SK-N-SH (cell line): ENCODE measurements at regions not wholly inside any gene's neighbourhood (a gene's known extent, or its start where the extent isn't known, plus 50 kb on each side); places are given as distances from the start of the nearest gene placed in this dataset.

Experiments used
- CTCF ChIA-PET: fragments of 300-600, 350-600 bp; formaldehyde crosslinking; extraction: SDS; loops from one replicate; lab custom pipeline; 2021; lab: Yijun Ruan, JAX
- POLR2A ChIA-PET: fragments of 350-600 bp; sonication (Branson Sonifier 250); formaldehyde crosslinking; extraction: SDS; loops from one replicate; lab custom pipeline; 2020; ENCODE audit warnings: antibody characterized with exemption, inconsistent platforms; lab: Yijun Ruan, JAX
- DNase-seq: peaks from one replicate; pipeline ENCODE4 v3.0.0; 2012
- H2AFZ ChIP-seq: fragments of 200-600 bp; sonication (generic); 2 replicates; pipeline ENCODE4 v1.8.1; 2016; ENCODE audit warnings: antibody characterized with exemption, mild to moderate bottlenecking, low read depth
- H3F3A ChIP-seq: fragments of 200-600 bp; sonication (generic); replicated peaks from 2 replicates; pipeline ENCODE3; 2016; ENCODE audit warnings: antibody characterized with exemption, mild to moderate bottlenecking; ENCODE audit not compliant: insufficient read depth
- H3K27ac ChIP-seq, 2 experiments: fragments of 200-500 bp in 1 of 2; fragments of 200-600 bp in 1 of 2; sonication (Bioruptor generic) in 1 of 2; sonication (generic), shearing (Covaris generic) in 1 of 2; 2 replicates each; pipeline versions ENCODE4 v1.5.1 to v1.6.1; 2014 to 2016; ENCODE audit warnings: low read depth in 2 of 2, inconsistent platforms in 1 of 2, low read length in 1 of 2, mild to moderate bottlenecking in 1 of 2, mixed read lengths in 1 of 2
- H3K27me3 ChIP-seq: fragments of 200-600 bp; sonication (generic), shearing (Covaris generic); 2 replicates; pipeline ENCODE4 v1.6.1; 2016; ENCODE audit warnings: mixed run types; ENCODE audit not compliant: insufficient read depth
- H3K36me3 ChIP-seq, 2 experiments: fragments of 200-500 bp in 1 of 2; fragments of 200-600 bp in 1 of 2; sonication (Bioruptor generic) in 1 of 2; sonication (generic) in 1 of 2; replicated peaks in 1 of 2; 2 replicates each; pipeline versions ENCODE3 to v1.5.1; 2014 to 2016; ENCODE audit warnings: low read length in 1 of 2, mild to moderate bottlenecking in 1 of 2; ENCODE audit not compliant: insufficient read depth in 2 of 2, control insufficient read depth in 1 of 2
- H3K4me1 ChIP-seq, 2 experiments: fragments of 200-500 bp in 1 of 2; fragments of 200-600 bp in 1 of 2; sonication (Bioruptor generic) in 1 of 2; sonication (generic), shearing (Covaris generic) in 1 of 2; 2 replicates each; pipeline versions ENCODE4 v1.5.1 to v1.6.1; 2014 to 2016; ENCODE audit warnings: low read depth in 1 of 2, low read length in 1 of 2, mixed run types in 1 of 2; ENCODE audit not compliant: insufficient read depth in 2 of 2, control insufficient read depth in 1 of 2
- H3K4me2 ChIP-seq: fragments of 200-600 bp; sonication (generic), shearing (Covaris generic); 2 replicates; pipeline ENCODE4 v1.6.1; 2017; ENCODE audit warnings: mixed run types
- H3K4me3 ChIP-seq, 2 experiments: fragments of 200-500 bp in 1 of 2; fragments of 200-600 bp in 1 of 2; sonication (Bioruptor generic) in 1 of 2; sonication (generic), shearing (Covaris generic) in 1 of 2; 2 replicates each; pipeline versions ENCODE4 v1.5.1 to v1.8.1; 2014 to 2016; ENCODE audit warnings: low read depth in 2 of 2, inconsistent platforms in 1 of 2, low read length in 1 of 2, mild to moderate bottlenecking in 1 of 2, mixed read lengths in 1 of 2, moderate library complexity in 1 of 2
- H3K79me2 ChIP-seq: fragments of 200-600 bp; sonication (generic); 2 replicates; pipeline ENCODE4 v1.8.1; 2017; ENCODE audit warnings: mild to moderate bottlenecking; ENCODE audit not compliant: insufficient read depth
- H3K9ac ChIP-seq: fragments of 200-600 bp; sonication (generic); 2 replicates; pipeline ENCODE4 v1.6.1; 2017; ENCODE audit warnings: mixed run types
- H3K9me2 ChIP-seq: fragments of 200-600 bp; sonication (generic); 2 replicates; pipeline ENCODE4 v1.6.1; 2017; ENCODE audit warnings: mixed run types
- H3K9me3 ChIP-seq: fragments of 200-600 bp; sonication (generic); 2 replicates; pipeline ENCODE4 v1.6.1; 2017; ENCODE audit warnings: mixed run types, mild to moderate bottlenecking, moderate library complexity
- H4K20me1 ChIP-seq: fragments of 200-600 bp; sonication (generic); 2 replicates; pipeline ENCODE4 v1.6.1; 2017; ENCODE audit warnings: mild to moderate bottlenecking, mixed run types; ENCODE audit not compliant: insufficient read depth
- CHD2 ChIP-seq: fragments of 150-350 bp; IDR thresholded peaks from 2 replicates; pipeline ENCODE4 v1.6.1; 2018; ENCODE audit warnings: low read length; ENCODE audit not compliant: partially characterized antibody
- ELF1 ChIP-seq: IDR thresholded peaks from 2 replicates; pipeline ENCODE4 v1.4.0; 2012
- EZH2phosphoT487 ChIP-seq: fragments of 200-600 bp; sonication (generic); IDR thresholded peaks from 2 replicates; pipeline ENCODE4 v1.6.1; 2017; ENCODE audit warnings: low read depth, mixed run types, mild to moderate bottlenecking, antibody characterized with exemption, moderate library complexity, borderline replicate concordance
- FOSL2 ChIP-seq: IDR thresholded peaks from 2 replicates; pipeline ENCODE4 v1.4.0; 2012; ENCODE audit warnings: low read depth, mild to moderate bottlenecking, moderate library complexity, borderline replicate concordance
- FOXM1 ChIP-seq: IDR thresholded peaks from 2 replicates; pipeline ENCODE4 v1.4.0; 2012; ENCODE audit warnings: low read depth, mild to moderate bottlenecking
- GABPA ChIP-seq: IDR thresholded peaks from 2 replicates; pipeline ENCODE4 v1.4.0; 2012; ENCODE audit warnings: low read depth, mild to moderate bottlenecking
- IRF3 ChIP-seq: fragments of 150-350 bp; IDR thresholded peaks from 2 replicates; pipeline ENCODE4 v1.6.1; 2016; ENCODE audit warnings: mild to moderate bottlenecking, low read depth, low read length
- MXI1 ChIP-seq: IDR thresholded peaks from 2 replicates; pipeline ENCODE4 v1.6.1; 2012; ENCODE audit warnings: mild to moderate bottlenecking, low read depth, low read length, improper control_type of control experiment
- NRF1 ChIP-seq: IDR thresholded peaks from 2 replicates; pipeline ENCODE4 v1.6.1; 2012; ENCODE audit warnings: low read depth, mild to moderate bottlenecking, low read length
- RCOR1 ChIP-seq: fragments of 150-350 bp; IDR thresholded peaks from 2 replicates; pipeline ENCODE4 v1.6.1; 2017; ENCODE audit warnings: antibody characterized with exemption, low read length
- RFX5 ChIP-seq: IDR thresholded peaks from 2 replicates; pipeline ENCODE4 v1.6.1; 2012; ENCODE audit warnings: mild to moderate bottlenecking, improper control_type of control experiment, low read length
- RXRA ChIP-seq: IDR thresholded peaks from 2 replicates; pipeline ENCODE4 v1.4.0; 2012; ENCODE audit warnings: low read depth, mild to moderate bottlenecking, borderline replicate concordance
- SIN3A ChIP-seq: IDR thresholded peaks from 2 replicates; pipeline ENCODE4 v1.6.1; 2012; ENCODE audit warnings: low read depth, mild to moderate bottlenecking, low read length, moderate library complexity, borderline replicate concordance
- SMC3 ChIP-seq: IDR thresholded peaks from 2 replicates; pipeline ENCODE4 v1.6.1; 2012; ENCODE audit warnings: low read depth, low read length, improper control_type of control experiment
- YY1 ChIP-seq: IDR thresholded peaks from 2 replicates; pipeline ENCODE4 v1.4.0; 2012; ENCODE audit warnings: low read depth, mild to moderate bottlenecking
- WGBS: methylation state at CpG from one replicate; pipeline ENCODE4 v1.1.6; 2017; ENCODE audit warnings: low lambda C conversion rate; 5-methylcytosine and 5-hydroxymethylcytosine counted together
- TF ChIP-seq, protein P1 (sequence below): IDR thresholded peaks from 2 replicates; pipeline ENCODE4; 2012
- TF ChIP-seq, protein P2 (sequence below): IDR thresholded peaks from 2 replicates; pipeline ENCODE4 v1.4.0; 2012; ENCODE audit warnings: low read depth, borderline replicate concordance
- TF ChIP-seq, protein P3 (sequence below): IDR thresholded peaks from 2 replicates; pipeline ENCODE4 v1.4.0; 2012; ENCODE audit warnings: low read depth, borderline replicate concordance
- TF ChIP-seq, protein P4 (sequence below): IDR thresholded peaks from 2 replicates; pipeline ENCODE4 v1.6.1; 2012; ENCODE audit warnings: mild to moderate bottlenecking, low read depth, low read length, moderate library complexity
- TF ChIP-seq, protein P5 (sequence below): IDR thresholded peaks from 2 replicates; pipeline ENCODE4 v1.4.0; 2012; ENCODE audit warnings: low read depth

DNA sequence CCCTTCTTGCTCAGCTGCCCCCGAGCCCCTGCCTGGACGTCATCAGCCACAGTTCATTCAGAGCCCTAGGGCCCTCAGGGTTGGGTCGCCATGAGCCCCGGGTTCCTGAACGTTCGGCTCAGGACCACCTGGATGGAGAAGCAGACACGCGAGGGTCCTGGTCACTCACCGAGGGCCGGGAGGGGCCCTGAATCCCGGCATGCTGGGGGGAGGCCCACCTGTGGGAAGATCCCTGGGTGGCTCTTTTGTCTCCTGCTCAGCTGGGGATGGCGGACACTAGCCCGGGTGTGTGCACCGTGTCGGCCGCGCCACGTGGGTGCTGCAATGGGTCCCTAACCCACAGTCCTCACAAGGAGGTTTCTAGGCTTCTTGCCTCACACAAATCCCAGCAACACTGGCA, 78.1 kb upstream of the TTC34 start (continued):
- TF ChIP-seq, protein P1, sequence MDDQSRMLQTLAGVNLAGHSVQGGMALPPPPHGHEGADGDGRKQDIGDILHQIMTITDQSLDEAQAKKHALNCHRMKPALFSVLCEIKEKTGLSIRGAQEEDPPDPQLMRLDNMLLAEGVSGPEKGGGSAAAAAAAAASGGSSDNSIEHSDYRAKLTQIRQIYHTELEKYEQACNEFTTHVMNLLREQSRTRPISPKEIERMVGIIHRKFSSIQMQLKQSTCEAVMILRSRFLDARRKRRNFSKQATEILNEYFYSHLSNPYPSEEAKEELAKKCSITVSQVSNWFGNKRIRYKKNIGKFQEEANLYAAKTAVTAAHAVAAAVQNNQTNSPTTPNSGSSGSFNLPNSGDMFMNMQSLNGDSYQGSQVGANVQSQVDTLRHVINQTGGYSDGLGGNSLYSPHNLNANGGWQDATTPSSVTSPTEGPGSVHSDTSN, result no peak
- TF ChIP-seq, all 33 proteins: peak for 0

- no peaks in the 10 kb centered on the region for H3K79me2 ChIP-seq
- no peaks in the 10 kb centered on the region for H3K36me3 ChIP-seq
- H3K9ac ChIP-seq, result no peak overlapping the region
- H3F3A ChIP-seq, result no peaks in the 10 kb centered on the region
- H4K20me1 ChIP-seq, result no peaks in the 10 kb centered on the region
- CTCF ChIA-PET, result no interaction called here
- H3K27ac ChIP-seq, result no peak overlapping the region
- DNase-seq, result no peak
- no peaks in the 10 kb centered on the region for H3K9me2 ChIP-seq
- no peak overlapping the region for H3K4me3 ChIP-seq
- no CpG with 5 or more reads among the region's 12 CpGs for WGBS
- H3K27me3 ChIP-seq, result no peaks in the 10 kb centered on the region
- no peak overlapping the region for H3K4me2 ChIP-seq
- no peak for TF ChIP-seq RFX5
- TF ChIP-seq RXRA, result no peak
- no peak for TF ChIP-seq CHD2
- TF ChIP-seq, protein P2, sequence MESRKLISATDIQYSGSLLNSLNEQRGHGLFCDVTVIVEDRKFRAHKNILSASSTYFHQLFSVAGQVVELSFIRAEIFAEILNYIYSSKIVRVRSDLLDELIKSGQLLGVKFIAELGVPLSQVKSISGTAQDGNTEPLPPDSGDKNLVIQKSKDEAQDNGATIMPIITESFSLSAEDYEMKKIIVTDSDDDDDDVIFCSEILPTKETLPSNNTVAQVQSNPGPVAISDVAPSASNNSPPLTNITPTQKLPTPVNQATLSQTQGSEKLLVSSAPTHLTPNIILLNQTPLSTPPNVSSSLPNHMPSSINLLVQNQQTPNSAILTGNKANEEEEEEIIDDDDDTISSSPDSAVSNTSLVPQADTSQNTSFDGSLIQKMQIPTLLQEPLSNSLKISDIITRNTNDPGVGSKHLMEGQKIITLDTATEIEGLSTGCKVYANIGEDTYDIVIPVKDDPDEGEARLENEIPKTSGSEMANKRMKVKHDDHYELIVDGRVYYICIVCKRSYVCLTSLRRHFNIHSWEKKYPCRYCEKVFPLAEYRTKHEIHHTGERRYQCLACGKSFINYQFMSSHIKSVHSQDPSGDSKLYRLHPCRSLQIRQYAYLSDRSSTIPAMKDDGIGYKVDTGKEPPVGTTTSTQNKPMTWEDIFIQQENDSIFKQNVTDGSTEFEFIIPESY, result no peak
- TF ChIP-seq FOSL2, result no peak
- no peak for TF ChIP-seq SIN3A
- no peak for TF ChIP-seq EZH2phosphoT487
- TF ChIP-seq MXI1, result no peak
- TF ChIP-seq, protein P3, sequence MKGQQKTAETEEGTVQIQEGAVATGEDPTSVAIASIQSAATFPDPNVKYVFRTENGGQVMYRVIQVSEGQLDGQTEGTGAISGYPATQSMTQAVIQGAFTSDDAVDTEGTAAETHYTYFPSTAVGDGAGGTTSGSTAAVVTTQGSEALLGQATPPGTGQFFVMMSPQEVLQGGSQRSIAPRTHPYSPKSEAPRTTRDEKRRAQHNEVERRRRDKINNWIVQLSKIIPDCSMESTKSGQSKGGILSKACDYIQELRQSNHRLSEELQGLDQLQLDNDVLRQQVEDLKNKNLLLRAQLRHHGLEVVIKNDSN, result no peak
- TF ChIP-seq NRF1, result no peak
- TF ChIP-seq FOXM1, result no peak
- TF ChIP-seq GABPA, result no peak
- TF ChIP-seq YY1, result no peak
- no peak for TF ChIP-seq ELF1
- TF ChIP-seq, protein P4, sequence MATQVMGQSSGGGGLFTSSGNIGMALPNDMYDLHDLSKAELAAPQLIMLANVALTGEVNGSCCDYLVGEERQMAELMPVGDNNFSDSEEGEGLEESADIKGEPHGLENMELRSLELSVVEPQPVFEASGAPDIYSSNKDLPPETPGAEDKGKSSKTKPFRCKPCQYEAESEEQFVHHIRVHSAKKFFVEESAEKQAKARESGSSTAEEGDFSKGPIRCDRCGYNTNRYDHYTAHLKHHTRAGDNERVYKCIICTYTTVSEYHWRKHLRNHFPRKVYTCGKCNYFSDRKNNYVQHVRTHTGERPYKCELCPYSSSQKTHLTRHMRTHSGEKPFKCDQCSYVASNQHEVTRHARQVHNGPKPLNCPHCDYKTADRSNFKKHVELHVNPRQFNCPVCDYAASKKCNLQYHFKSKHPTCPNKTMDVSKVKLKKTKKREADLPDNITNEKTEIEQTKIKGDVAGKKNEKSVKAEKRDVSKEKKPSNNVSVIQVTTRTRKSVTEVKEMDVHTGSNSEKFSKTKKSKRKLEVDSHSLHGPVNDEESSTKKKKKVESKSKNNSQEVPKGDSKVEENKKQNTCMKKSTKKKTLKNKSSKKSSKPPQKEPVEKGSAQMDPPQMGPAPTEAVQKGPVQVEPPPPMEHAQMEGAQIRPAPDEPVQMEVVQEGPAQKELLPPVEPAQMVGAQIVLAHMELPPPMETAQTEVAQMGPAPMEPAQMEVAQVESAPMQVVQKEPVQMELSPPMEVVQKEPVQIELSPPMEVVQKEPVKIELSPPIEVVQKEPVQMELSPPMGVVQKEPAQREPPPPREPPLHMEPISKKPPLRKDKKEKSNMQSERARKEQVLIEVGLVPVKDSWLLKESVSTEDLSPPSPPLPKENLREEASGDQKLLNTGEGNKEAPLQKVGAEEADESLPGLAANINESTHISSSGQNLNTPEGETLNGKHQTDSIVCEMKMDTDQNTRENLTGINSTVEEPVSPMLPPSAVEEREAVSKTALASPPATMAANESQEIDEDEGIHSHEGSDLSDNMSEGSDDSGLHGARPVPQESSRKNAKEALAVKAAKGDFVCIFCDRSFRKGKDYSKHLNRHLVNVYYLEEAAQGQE, result no peak
- TF ChIP-seq, protein P1, result no peak
- TF ChIP-seq IRF3, result no peak
- no peak for TF ChIP-seq SMC3
- TF ChIP-seq, protein P5, sequence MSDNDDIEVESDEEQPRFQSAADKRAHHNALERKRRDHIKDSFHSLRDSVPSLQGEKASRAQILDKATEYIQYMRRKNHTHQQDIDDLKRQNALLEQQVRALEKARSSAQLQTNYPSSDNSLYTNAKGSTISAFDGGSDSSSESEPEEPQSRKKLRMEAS, result no peak
- no peak for TF ChIP-seq RCOR1
- TF ChIP-seq, all 33 proteins: peak for 0
- POLR2A ChIA-PET, result no interaction called here
- no peak overlapping the region for H2AFZ ChIP-seq
- no peaks in the 10 kb centered on the region for H3K4me1 ChIP-seq
- no peaks in the 10 kb centered on the region for H3K9me3 ChIP-seq
Observed at GRCh38 chr1:2880086-2880485, 78.6 kb upstream of the TTC34 start.
